ENCODE measurements at regions not wholly inside any gene's neighbourhood (a gene's known extent, or its start where the extent isn't known, plus 50 kb on each side); places are given as distances from the start of the nearest gene placed in this dataset.

DNA sequence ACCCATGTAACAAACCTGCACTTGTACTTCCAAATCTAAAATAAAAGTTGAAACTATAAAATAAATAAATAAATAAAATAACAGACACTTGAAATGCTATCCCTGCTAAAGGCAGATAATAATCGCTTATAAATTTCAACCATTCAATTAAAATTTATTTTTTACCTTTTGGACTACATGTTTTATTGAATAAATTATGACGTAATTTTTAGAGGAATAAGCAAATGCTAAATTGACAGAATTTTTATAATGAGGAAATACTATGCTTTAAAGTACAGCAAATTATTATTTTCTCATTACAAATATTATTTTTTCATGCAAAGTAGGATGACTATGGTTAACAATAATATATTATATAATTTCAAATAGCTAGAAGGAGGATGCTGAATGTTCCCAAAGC is 658.6 kb upstream of the LMO3 start:
- Histone ChIP-seq H3K27me3 (no peaks in the 10 kb centered on the region), H3K36me3 (no peaks in the 10 kb centered on the region), H3K4me1 (no peaks in the 10 kb centered on the region), H3K27ac (no peak overlapping the region), H3K4me3 (no peak overlapping the region), H3K9me3 (no peaks in the 10 kb centered on the region)
- no peak for TF ChIP-seq POLR2A (IDR thresholded peaks at IDR 0.05)
- TF ChIP-seq, protein P1, sequence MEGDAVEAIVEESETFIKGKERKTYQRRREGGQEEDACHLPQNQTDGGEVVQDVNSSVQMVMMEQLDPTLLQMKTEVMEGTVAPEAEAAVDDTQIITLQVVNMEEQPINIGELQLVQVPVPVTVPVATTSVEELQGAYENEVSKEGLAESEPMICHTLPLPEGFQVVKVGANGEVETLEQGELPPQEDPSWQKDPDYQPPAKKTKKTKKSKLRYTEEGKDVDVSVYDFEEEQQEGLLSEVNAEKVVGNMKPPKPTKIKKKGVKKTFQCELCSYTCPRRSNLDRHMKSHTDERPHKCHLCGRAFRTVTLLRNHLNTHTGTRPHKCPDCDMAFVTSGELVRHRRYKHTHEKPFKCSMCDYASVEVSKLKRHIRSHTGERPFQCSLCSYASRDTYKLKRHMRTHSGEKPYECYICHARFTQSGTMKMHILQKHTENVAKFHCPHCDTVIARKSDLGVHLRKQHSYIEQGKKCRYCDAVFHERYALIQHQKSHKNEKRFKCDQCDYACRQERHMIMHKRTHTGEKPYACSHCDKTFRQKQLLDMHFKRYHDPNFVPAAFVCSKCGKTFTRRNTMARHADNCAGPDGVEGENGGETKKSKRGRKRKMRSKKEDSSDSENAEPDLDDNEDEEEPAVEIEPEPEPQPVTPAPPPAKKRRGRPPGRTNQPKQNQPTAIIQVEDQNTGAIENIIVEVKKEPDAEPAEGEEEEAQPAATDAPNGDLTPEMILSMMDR (IDR thresholded peaks at IDR 0.05) = no peak
- DNase-seq = no peak
- intact Hi-C loops (cut with DNase I; ENCODE audit: low total_unique reads) = no loop called here

DNA sequence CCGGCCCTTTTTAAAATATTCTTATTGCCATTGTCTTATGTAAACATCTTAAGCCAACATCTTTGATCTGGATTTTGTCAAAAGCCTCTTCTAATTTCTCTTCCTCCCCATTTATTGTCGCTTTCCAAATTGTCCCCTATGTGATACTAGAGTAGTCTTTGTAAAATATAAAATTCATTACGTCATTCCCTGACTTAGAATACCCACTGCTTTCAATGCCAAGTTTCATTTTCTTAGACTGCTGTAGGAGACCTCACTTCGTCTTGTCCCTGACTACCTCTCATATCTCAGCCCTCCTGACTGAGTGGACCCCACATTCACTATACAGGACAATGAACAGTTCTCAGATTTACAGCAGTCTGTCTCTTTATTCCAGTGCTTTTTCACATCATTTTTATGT is 633.9 kb upstream of the LMO3 start:
- Histone ChIP-seq H3K36me3 (no peaks in the 10 kb centered on the region), H3K27ac (no peak overlapping the region), H3K9me3 (no peaks in the 10 kb centered on the region), H3K4me1 (no peaks in the 10 kb centered on the region), H3K4me3 (no peak overlapping the region), H3K27me3 (no peaks in the 10 kb centered on the region)
- intact Hi-C loops (cut with DNase I; ENCODE audit: low total_unique reads) = no loop called here
- TF ChIP-seq POLR2A (IDR thresholded peaks at IDR 0.05) = no peak
- TF ChIP-seq, protein P1 (IDR thresholded peaks at IDR 0.05) = no peak
- DNase-seq = no peak

- no peaks in the 10 kb centered on the region for H3K4me1 ChIP-seq
- no peak for DNase-seq
- no peak overlapping the region for H3K4me3 ChIP-seq
- H3K27me3 ChIP-seq = no peaks in the 10 kb centered on the region
- H3K36me3 ChIP-seq = no peaks in the 10 kb centered on the region
- intact Hi-C loops (cut with DNase I; ENCODE audit: low total_unique reads) = no loop called here
- H3K9me3 ChIP-seq = no peaks in the 10 kb centered on the region
- H3K27ac ChIP-seq = no peak overlapping the region
- no peak for TF ChIP-seq POLR2A (IDR thresholded peaks at IDR 0.05)
- TF ChIP-seq, protein P1 (IDR thresholded peaks at IDR 0.05) = no peak
These were observed 630.0 kb upstream of the LMO3 start for GRCh38 chr12:17235996-17236395.

DNA sequence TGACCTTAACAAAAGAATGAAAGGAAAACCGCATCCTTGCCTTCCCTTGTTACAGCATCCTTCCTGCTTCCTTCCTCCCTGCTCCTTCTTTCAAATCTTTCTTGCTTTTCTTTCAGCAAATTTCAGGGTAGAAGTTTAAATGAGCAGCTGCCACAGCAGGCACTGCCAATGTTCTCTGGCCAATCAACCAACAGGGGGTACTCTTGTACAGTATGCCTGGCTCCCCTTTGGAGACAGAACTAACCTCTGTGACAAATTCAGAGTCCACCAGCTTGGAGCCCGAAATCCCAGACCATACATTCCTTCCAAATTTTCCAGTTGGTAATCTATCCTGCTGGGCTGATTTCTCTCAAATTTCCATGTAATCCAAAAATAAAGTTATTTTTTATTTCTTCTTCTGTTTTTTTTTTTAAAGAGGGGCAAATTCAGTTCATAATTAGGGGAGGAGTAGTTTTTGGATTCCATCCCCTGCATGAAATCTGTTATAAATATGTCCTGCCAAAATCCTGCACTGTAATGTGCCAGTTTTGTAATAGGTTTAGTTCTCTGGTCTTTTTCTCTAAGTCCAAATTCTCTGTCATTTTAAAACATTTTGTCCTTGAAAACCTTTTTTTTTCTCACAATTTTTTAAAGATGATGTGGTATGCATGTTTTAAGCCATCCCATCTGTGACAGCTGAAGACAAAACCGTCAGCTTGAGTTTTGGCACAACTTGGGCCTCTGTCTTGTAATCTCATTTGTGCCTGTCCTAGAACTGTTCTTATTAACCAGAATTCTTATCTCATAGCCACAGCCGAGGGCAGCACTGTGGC is 610.0 kb upstream of the LMO3 start:
- H3K4me3 ChIP-seq = no peak overlapping the region
- no peaks in the 10 kb centered on the region for H3K9me3 ChIP-seq
- H3K4me1 ChIP-seq = no peaks in the 10 kb centered on the region
- TF ChIP-seq, protein P1 (IDR thresholded peaks at IDR 0.05) = no peak
- no peak for TF ChIP-seq POLR2A (IDR thresholded peaks at IDR 0.05)
- no peaks in the 10 kb centered on the region for H3K36me3 ChIP-seq
- DNase-seq = no peak
- no peaks in the 10 kb centered on the region for H3K27me3 ChIP-seq
- no peak overlapping the region for H3K27ac ChIP-seq
- intact Hi-C loops (cut with DNase I; ENCODE audit: low total_unique reads) = no loop called here

- Histone ChIP-seq H3K27me3 (no peaks in the 10 kb centered on the region), H3K9me3 (no peaks in the 10 kb centered on the region), H3K27ac (no peak overlapping the region), H3K4me3 (no peak overlapping the region), H3K4me1 (no peaks in the 10 kb centered on the region), H3K36me3 (no peaks in the 10 kb centered on the region)
- intact Hi-C loops (cut with DNase I; ENCODE audit: low total_unique reads) = no loop called here
- no peak for TF ChIP-seq POLR2A (IDR thresholded peaks at IDR 0.05)
- TF ChIP-seq, protein P1 (IDR thresholded peaks at IDR 0.05) = no peak
- no peak for DNase-seq
These were observed 609.0 kb upstream of the LMO3 start for GRCh38 chr12:17214929-17215328.

All from uterus (tissue), 3 donors.